ENCODE measurements at regions not wholly inside any gene's neighbourhood (a gene's known extent, or its start where the extent isn't known, plus 50 kb on each side); places are given as distances from the start of the nearest gene placed in this dataset.

DNA sequence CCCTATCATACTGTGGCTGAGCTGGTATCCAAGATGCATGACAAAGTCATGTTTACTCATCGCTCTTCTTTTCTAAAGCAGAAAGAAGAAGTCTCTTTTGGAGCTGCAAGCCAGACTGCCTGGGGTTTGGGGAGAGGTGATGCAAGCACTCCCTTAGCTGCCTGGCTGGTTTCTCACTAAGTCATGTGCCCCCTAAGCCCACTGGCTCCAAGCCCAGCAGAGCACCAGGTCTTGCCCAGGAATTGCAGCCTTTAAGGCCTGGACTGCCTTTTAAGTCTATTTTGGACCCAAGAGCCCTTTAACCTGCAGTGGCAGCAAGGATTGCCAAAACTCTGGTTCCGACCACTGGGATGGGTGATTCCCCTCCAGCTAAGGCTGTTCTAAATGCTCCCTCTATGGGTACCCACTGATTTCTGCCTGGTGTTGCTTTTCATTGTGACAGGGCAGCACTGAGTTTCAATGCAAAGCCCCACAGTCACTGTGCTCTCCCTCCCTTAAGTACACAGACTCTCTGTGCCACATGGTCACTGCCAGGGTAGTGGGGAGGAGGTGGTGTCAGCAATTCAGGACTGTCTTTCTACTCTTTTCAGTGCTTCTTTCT, 548.6 kb downstream of the TLL1 start:
- DNase-seq (ENCODE audit: low spot score in 2 of 2), result peak in 1 of 2 donors; percentile 63
- TF ChIP-seq CTCF (IDR thresholded peaks at IDR 0.05), result no peak
- Histone ChIP-seq H3K27me3 (no peaks in the 10 kb centered on the region), H3K4me3 (no peak overlapping the region), H3K9me3 (peaks cover 0 to 5% of the 10 kb centered on the region in 2 donors), H3K27ac (peak overlapping the region; percentile 42 to 60), H3K4me1 (peaks cover 0 to 15% of the 10 kb centered on the region in 2 donors), H3K36me3 (no peaks in the 10 kb centered on the region)
- intact Hi-C loops (cut with DNase I), result no loop called here

DNA sequence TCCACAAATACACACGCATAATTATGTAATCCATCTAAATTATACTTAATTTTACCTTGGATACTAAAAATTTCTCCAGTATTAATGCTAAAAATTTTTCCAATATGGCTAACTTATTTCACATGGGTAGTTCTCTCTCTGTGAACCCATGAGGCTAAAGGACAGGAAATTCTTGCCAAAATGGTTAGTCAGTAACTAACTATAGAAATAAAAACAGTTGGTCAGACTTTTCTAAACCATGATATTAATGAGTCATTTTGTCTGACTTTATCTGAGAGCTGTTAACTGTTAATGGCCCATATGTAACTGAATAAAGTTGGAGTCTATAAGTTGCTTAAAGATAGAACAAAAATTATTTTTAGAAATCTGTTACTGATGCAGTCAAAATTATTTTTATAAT, 549.4 kb downstream of the TLL1 start:
- Histone ChIP-seq H3K4me3 (no peak overlapping the region), H3K4me1 (peaks cover 0 to 15% of the 10 kb centered on the region in 2 donors), H3K9me3 (peaks cover 0 to 5% of the 10 kb centered on the region in 2 donors), H3K36me3 (no peaks in the 10 kb centered on the region), H3K27ac (peak overlapping the region; percentile 42 to 60), H3K27me3 (no peaks in the 10 kb centered on the region)
- intact Hi-C loops (cut with DNase I), result no loop called here
- DNase-seq (ENCODE audit: low spot score in 2 of 2), result no peak
- no peak for TF ChIP-seq CTCF (IDR thresholded peaks at IDR 0.05)

DNA sequence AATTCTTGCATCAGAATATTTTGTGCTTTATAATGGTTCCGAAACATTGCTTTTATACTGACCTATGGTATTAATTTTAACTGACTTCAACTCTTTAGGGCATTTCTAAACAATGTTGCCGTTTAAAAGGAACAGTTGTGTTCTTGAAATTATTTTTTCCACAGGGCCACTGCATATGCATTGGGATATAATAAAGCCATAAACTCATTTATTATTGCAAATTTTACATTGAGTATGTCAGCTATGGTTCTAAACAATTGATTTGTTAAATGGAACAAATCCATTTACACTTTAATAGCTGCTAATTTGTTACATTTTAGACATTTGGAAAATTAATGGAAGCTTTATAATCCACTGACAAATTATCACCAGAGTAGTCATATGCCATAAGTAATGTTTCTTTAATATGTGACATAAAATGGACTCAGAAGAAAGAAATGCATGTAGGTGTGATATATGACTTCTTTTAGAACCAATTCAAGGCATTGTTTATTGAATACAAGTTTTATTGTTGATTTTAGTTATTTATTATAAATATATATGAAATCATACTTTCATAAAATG, 553.3 kb downstream of the TLL1 start:
- intact Hi-C loops (cut with DNase I), result no loop called here
- H3K9me3 ChIP-seq, result no peaks in the 10 kb centered on the region
- TF ChIP-seq CTCF (IDR thresholded peaks at IDR 0.05), result no peak

DNA sequence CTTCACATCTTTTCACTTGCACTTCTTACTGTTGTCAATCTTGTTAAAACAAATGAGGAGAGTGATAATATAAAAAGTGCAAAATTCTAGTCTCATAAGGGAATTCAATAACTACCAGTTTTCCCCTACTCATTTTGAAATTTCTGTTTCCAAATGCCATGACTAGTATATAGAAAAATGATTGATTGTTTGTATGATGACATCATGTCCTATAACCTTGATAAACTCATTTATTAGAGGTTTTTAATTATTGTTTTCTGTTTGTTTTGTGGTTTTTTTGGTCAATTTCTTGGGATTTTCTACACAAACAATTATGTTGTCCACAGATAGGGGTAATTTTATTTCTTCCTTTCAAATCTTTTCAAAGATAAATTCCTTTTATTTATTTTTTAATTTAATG, 559.1 kb downstream of the TLL1 start:
- intact Hi-C loops (cut with DNase I), result no loop called here
- no peak for DNase-seq (ENCODE audit: low spot score in 2 of 2)
- Histone ChIP-seq H3K9me3 (no peaks in the 10 kb centered on the region), H3K27ac (no peak overlapping the region), H3K27me3 (no peaks in the 10 kb centered on the region), H3K4me3 (no peak overlapping the region), H3K36me3 (no peaks in the 10 kb centered on the region), H3K4me1 (no peaks in the 10 kb centered on the region)
- no peak for TF ChIP-seq CTCF (IDR thresholded peaks at IDR 0.05)

More for the DNA sequence above, 553.3 kb downstream of the TLL1 start:
- Histone ChIP-seq H3K27me3 (no peaks in the 10 kb centered on the region), H3K4me1 (peaks cover 0 to 7% of the 10 kb centered on the region in 2 donors), H3K27ac (no peak overlapping the region), H3K4me3 (no peak overlapping the region), H3K36me3 (no peaks in the 10 kb centered on the region)
- no peak for DNase-seq (ENCODE audit: low spot score in 2 of 2)

GRCh38 chr4:166432842-166433241, 559.8 kb downstream of the TLL1 start:
- TF ChIP-seq CTCF (IDR thresholded peaks at IDR 0.05), result no peak
- Histone ChIP-seq H3K4me1 (no peaks in the 10 kb centered on the region), H3K36me3 (no peaks in the 10 kb centered on the region), H3K9me3 (no peaks in the 10 kb centered on the region), H3K27ac (no peak overlapping the region), H3K27me3 (no peaks in the 10 kb centered on the region), H3K4me3 (no peak overlapping the region)
- intact Hi-C loops (cut with DNase I), result no loop called here
- no peak for DNase-seq (ENCODE audit: low spot score in 2 of 2)

Data from ascending aorta (tissue), 2 donors.